ENCODE measurements at regions not wholly inside any gene's neighbourhood (a gene's known extent, or its start where the extent isn't known, plus 50 kb on each side); places are given as distances from the start of the nearest gene placed in this dataset.
"Not testable (repeated sequence)": the region's sequence is repeated elsewhere in the genome, so short reads cannot be mapped to it uniquely, and the experiment has no call there.

- Mint-ChIP-seq H3K36me3 (ENCODE audit: insufficient read depth) (peaks cover 56% of the 10 kb centered on the region), H3K27ac (peak overlapping the region; percentile 10 to 83), H3K27me3 (no peaks in the 10 kb centered on the region), H3K9me3 (no peaks in the 10 kb centered on the region), H3K4me3 (peak overlapping the region; percentile 3 to 42), H3K4me1 (ENCODE audit: low read depth in 2 of 2) (peaks cover 28 to 63% of the 10 kb centered on the region in 2 donors)
- peak; percentile 99 for ATAC-seq (replicated peaks)
- peak; percentile 56 to 83 (median 62) for DNase-seq
These were observed 399.1 kb upstream of the AMELY start for GRCh38 chrY:7310482-7311269.

GRCh38 chrY:7308816-7309215 lies 397.3 kb upstream of the AMELY start:
- no peak overlapping the region for H3K4me3 Mint-ChIP-seq
- ATAC-seq (replicated peaks) (no peak), DNase-seq (no peak)
- H3K9me3 Mint-ChIP-seq: no peaks in the 10 kb centered on the region
- H3K27ac Mint-ChIP-seq: peak overlapping the region in 1 of 2 donors; percentile 51
- H3K36me3 Mint-ChIP-seq (ENCODE audit: insufficient read depth): peaks cover 66% of the 10 kb centered on the region
- H3K27me3 Mint-ChIP-seq: no peaks in the 10 kb centered on the region
- H3K4me1 Mint-ChIP-seq (ENCODE audit: low read depth in 2 of 2): peaks cover 34 to 64% of the 10 kb centered on the region in 2 donors

GRCh38 chrY:7302306-7302705 lies 390.8 kb upstream of the AMELY start:
- Mint-ChIP-seq H3K4me3 (peak overlapping the region; percentile 69 to 76), H3K36me3 (ENCODE audit: insufficient read depth) (peaks cover 54% of the 10 kb centered on the region), H3K27ac (peak overlapping the region; percentile 71 to 91), H3K27me3 (no peaks in the 10 kb centered on the region), H3K4me1 (ENCODE audit: low read depth in 2 of 2) (peaks cover 41 to 72% of the 10 kb centered on the region in 2 donors), H3K9me3 (no peaks in the 10 kb centered on the region)
- ATAC-seq (replicated peaks) (no peak), DNase-seq (no peak)

GRCh38 chrY:7299960-7300359 lies 388.4 kb upstream of the AMELY start:
- no peaks in the 10 kb centered on the region for H3K27me3 Mint-ChIP-seq
- peak overlapping the region; percentile 3 to 71 for H3K27ac Mint-ChIP-seq
- no peak for DNase-seq
- peaks cover 45 to 78% of the 10 kb centered on the region in 2 donors for H3K4me1 Mint-ChIP-seq (ENCODE audit: low read depth in 2 of 2)
- peak overlapping the region; percentile 52 to 66 for H3K4me3 Mint-ChIP-seq
- no peaks in the 10 kb centered on the region for H3K9me3 Mint-ChIP-seq
- peak; percentile 80 for ATAC-seq (replicated peaks)
- H3K36me3 Mint-ChIP-seq (ENCODE audit: insufficient read depth): peaks cover 54% of the 10 kb centered on the region

- Mint-ChIP-seq H3K36me3 (ENCODE audit: insufficient read depth) (peaks cover 80% of the 10 kb centered on the region), H3K4me3 (peak overlapping the region; percentile 56 to 86), H3K27me3 (no peaks in the 10 kb centered on the region), H3K4me1 (ENCODE audit: low read depth in 2 of 2) (peaks cover 41 to 78% of the 10 kb centered on the region in 2 donors), H3K27ac (peak overlapping the region; percentile 79 to 93), H3K9me3 (no peaks in the 10 kb centered on the region)
- ATAC-seq (replicated peaks): no peak
- DNase-seq: no peak
These were observed 380.6 kb upstream of the AMELY start for GRCh38 chrY:7292113-7292512.

GRCh38 chrY:7289889-7290833 lies 378.6 kb upstream of the AMELY start:
- Mint-ChIP-seq H3K9me3 (no peaks in the 10 kb centered on the region), H3K36me3 (ENCODE audit: insufficient read depth) (peaks cover 85% of the 10 kb centered on the region), H3K27ac (peak overlapping the region; percentile 78 to 93), H3K27me3 (no peaks in the 10 kb centered on the region), H3K4me1 (ENCODE audit: low read depth in 2 of 2) (peaks cover 38 to 76% of the 10 kb centered on the region in 2 donors), H3K4me3 (peak overlapping the region; percentile 77 to 86)
- ATAC-seq (replicated peaks) (peak; percentile 66), DNase-seq (no peak)

- H3K4me1 Mint-ChIP-seq (ENCODE audit: low read depth in 2 of 2): peaks cover 41 to 84% of the 10 kb centered on the region in 2 donors
- H3K27ac Mint-ChIP-seq: peak overlapping the region; percentile 78 to 93
- H3K36me3 Mint-ChIP-seq (ENCODE audit: insufficient read depth): peaks cover 95% of the 10 kb centered on the region
- no peaks in the 10 kb centered on the region for H3K9me3 Mint-ChIP-seq
- DNase-seq: no peak
- H3K27me3 Mint-ChIP-seq: no peaks in the 10 kb centered on the region
- no peak for ATAC-seq (replicated peaks)
- no peak overlapping the region for H3K4me3 Mint-ChIP-seq
These were observed 377.1 kb upstream of the AMELY start for GRCh38 chrY:7288611-7289010.

- peak overlapping the region; percentile 78 to 93 for H3K27ac Mint-ChIP-seq
- H3K27me3 Mint-ChIP-seq; DNase-seq; ATAC-seq (replicated peaks); H3K9me3 Mint-ChIP-seq: not testable (repeated sequence)
- peaks cover 46 to 84% of the 10 kb centered on the region in 2 donors for H3K4me1 Mint-ChIP-seq (ENCODE audit: low read depth in 2 of 2)
- peak overlapping the region in 1 of 2 donors; percentile 40 for H3K4me3 Mint-ChIP-seq
- peaks cover 95% of the 10 kb centered on the region for H3K36me3 Mint-ChIP-seq (ENCODE audit: insufficient read depth)
These were observed 376.4 kb upstream of the AMELY start for GRCh38 chrY:7287963-7288362.

GRCh38 chrY:7285388-7285787 lies 373.8 kb upstream of the AMELY start:
- Mint-ChIP-seq H3K4me1 (ENCODE audit: low read depth in 2 of 2) (peaks cover 34 to 73% of the 10 kb centered on the region in 2 donors), H3K4me3 (peak overlapping the region in 1 of 2 donors; percentile 62), H3K27me3 (no peaks in the 10 kb centered on the region), H3K36me3 (ENCODE audit: insufficient read depth) (peaks cover 96% of the 10 kb centered on the region), H3K9me3 (no peaks in the 10 kb centered on the region), H3K27ac (peak overlapping the region; percentile 94 to 99)
- no peak for DNase-seq
- ATAC-seq (replicated peaks): no peak

GRCh38 chrY:7283001-7283400 lies 371.4 kb upstream of the AMELY start:
- Mint-ChIP-seq H3K27ac (peak overlapping the region; percentile 94 to 99), H3K9me3 (no peaks in the 10 kb centered on the region), H3K36me3 (ENCODE audit: insufficient read depth) (peaks cover 96% of the 10 kb centered on the region), H3K27me3 (no peaks in the 10 kb centered on the region), H3K4me1 (ENCODE audit: low read depth in 2 of 2) (peaks cover 34 to 73% of the 10 kb centered on the region in 2 donors), H3K4me3 (peak overlapping the region; percentile 65 to 77)
- DNase-seq: no peak
- ATAC-seq (replicated peaks): no peak

GRCh38 chrY:7280151-7280740 lies 368.7 kb upstream of the AMELY start:
- peak; percentile 85 for ATAC-seq (replicated peaks)
- not testable (repeated sequence) for H3K27me3 Mint-ChIP-seq

GRCh38 chrY:7275751-7276150 lies 364.2 kb upstream of the AMELY start:
- peaks cover 61% of the 10 kb centered on the region for H3K36me3 Mint-ChIP-seq (ENCODE audit: insufficient read depth)
- H3K4me1 Mint-ChIP-seq (ENCODE audit: low read depth in 2 of 2): peaks cover 31 to 60% of the 10 kb centered on the region in 2 donors
- ATAC-seq (replicated peaks) (no peak), DNase-seq (no peak)
- H3K9me3 Mint-ChIP-seq: no peaks in the 10 kb centered on the region
- H3K4me3 Mint-ChIP-seq: peak overlapping the region; percentile 98 to 100
- H3K27me3 Mint-ChIP-seq: no peaks in the 10 kb centered on the region
- peak overlapping the region; percentile 98 for H3K27ac Mint-ChIP-seq

More at GRCh38 chrY:7280151-7280740, 368.7 kb upstream of the AMELY start:
- Mint-ChIP-seq H3K36me3 (ENCODE audit: insufficient read depth) (peaks cover 93% of the 10 kb centered on the region), H3K4me1 (ENCODE audit: low read depth in 2 of 2) (peaks cover 33 to 76% of the 10 kb centered on the region in 2 donors), H3K27ac (peak overlapping the region; percentile 94 to 99), H3K4me3 (peak overlapping the region; percentile 75 to 100)
- not testable (repeated sequence) for H3K9me3 Mint-ChIP-seq
- peak; percentile 28 to 70 (median 35) for DNase-seq

- no peak for ATAC-seq (replicated peaks)
- DNase-seq: no peak
- H3K27me3 Mint-ChIP-seq: no peaks in the 10 kb centered on the region
- peaks cover 31 to 56% of the 10 kb centered on the region in 2 donors for H3K4me1 Mint-ChIP-seq (ENCODE audit: low read depth in 2 of 2)
- H3K9me3 Mint-ChIP-seq: no peaks in the 10 kb centered on the region
- H3K4me3 Mint-ChIP-seq: peak overlapping the region; percentile 98 to 100
- H3K27ac Mint-ChIP-seq: peak overlapping the region; percentile 98
- peaks cover 54% of the 10 kb centered on the region for H3K36me3 Mint-ChIP-seq (ENCODE audit: insufficient read depth)
These were observed 363.5 kb upstream of the AMELY start for GRCh38 chrY:7275014-7275413.

All from effector memory CD8-positive, alpha-beta T cell (primary cell).